ENCODE measurements at regions not wholly inside any gene's neighbourhood (a gene's known extent, or its start where the extent isn't known, plus 50 kb on each side); places are given as distances from the start of the nearest gene placed in this dataset.

GRCh38 chr5:17395106-17395880 lies 102.7 kb upstream of the TAF11L2 start:
- H3K9me3 Mint-ChIP-seq (ENCODE audit: unreplicated experiment), result peaks cover 31% of the 10 kb centered on the region
- ChIA-PET POLR2A (no interaction called here), CTCF (no interaction called here)
- no peaks in the 10 kb centered on the region for H3K36me3 ChIP-seq (ENCODE audit: control insufficient read depth, insufficient read depth, low read length)
- intact Hi-C loops (cut with micrococcal nuclease; ENCODE audit: unreplicated experiment), result no loop called here
- H3K4me3 ChIP-seq (ENCODE audit: low read depth, low read length), result no peak overlapping the region
- H3K36me3 Mint-ChIP-seq (ENCODE audit: insufficient read depth, unreplicated experiment), result no peaks in the 10 kb centered on the region
- H3K9me3 ChIP-seq, result 0 out of 2 replicates have a peak, but pooled peaks cover 3% of the 10 kb centered on the region
- no peak for TF ChIP-seq CTCF (IDR thresholded peaks at IDR 0.05; ENCODE audit: insufficient read depth in 1 of 2, low read depth in 1 of 2, low read length in 1 of 2, severe bottlenecking in 1 of 2, unreplicated experiment in 1 of 2)
- H3K27me3 ChIP-seq (replicated peaks; ENCODE audit: control insufficient read depth, insufficient read depth, low read length), result no peaks in the 10 kb centered on the region
- no peak for DNase-seq
- H3K4me3 Mint-ChIP-seq (ENCODE audit: unreplicated experiment), result no peak overlapping the region
- peaks cover 14% of the 10 kb centered on the region for H3K4me1 Mint-ChIP-seq (ENCODE audit: low read depth, unreplicated experiment)
- H3K27me3 Mint-ChIP-seq (ENCODE audit: insufficient read depth, unreplicated experiment), result no peaks in the 10 kb centered on the region
- no TSS peak for BruUV-seq (replicated peaks)
- peaks cover 3% of the 10 kb centered on the region for H3K4me1 ChIP-seq
- H3K27ac Mint-ChIP-seq (ENCODE audit: unreplicated experiment), result no peak overlapping the region

GRCh38 chr5:17396247-17396646 lies 101.8 kb upstream of the TAF11L2 start:
- H3K4me3 ChIP-seq (ENCODE audit: low read depth, low read length), result no peak overlapping the region
- Mint-ChIP-seq H3K4me1 (ENCODE audit: low read depth, unreplicated experiment) (peaks cover 24% of the 10 kb centered on the region), H3K4me3 (ENCODE audit: unreplicated experiment) (no peak overlapping the region), H3K36me3 (ENCODE audit: insufficient read depth, unreplicated experiment) (no peaks in the 10 kb centered on the region), H3K27ac (ENCODE audit: unreplicated experiment) (no peak overlapping the region), H3K9me3 (ENCODE audit: unreplicated experiment) (peaks cover 23% of the 10 kb centered on the region), H3K27me3 (ENCODE audit: insufficient read depth, unreplicated experiment) (no peaks in the 10 kb centered on the region)
- ChIA-PET CTCF (no interaction called here), POLR2A (no interaction called here)
- H3K4me1 ChIP-seq, result peaks cover 13% of the 10 kb centered on the region
- DNase-seq, result no peak
- H3K9me3 ChIP-seq, result 0 out of 2 replicates have a peak, but pooled peaks cover 3% of the 10 kb centered on the region
- intact Hi-C loops (cut with micrococcal nuclease; ENCODE audit: unreplicated experiment), result no loop called here
- BruUV-seq (replicated peaks), result no TSS peak
- H3K36me3 ChIP-seq (ENCODE audit: control insufficient read depth, insufficient read depth, low read length), result no peaks in the 10 kb centered on the region
- no peaks in the 10 kb centered on the region for H3K27me3 ChIP-seq (replicated peaks; ENCODE audit: control insufficient read depth, insufficient read depth, low read length)
- TF ChIP-seq CTCF (IDR thresholded peaks at IDR 0.05; ENCODE audit: insufficient read depth in 1 of 2, low read depth in 1 of 2, low read length in 1 of 2, severe bottlenecking in 1 of 2, unreplicated experiment in 1 of 2), result no peak

GRCh38 chr5:17398431-17398830 lies 99.6 kb upstream of the TAF11L2 start:
- BruUV-seq (replicated peaks), result no TSS peak
- TF ChIP-seq CTCF (IDR thresholded peaks at IDR 0.05; ENCODE audit: insufficient read depth in 1 of 2, low read depth in 1 of 2, low read length in 1 of 2, severe bottlenecking in 1 of 2, unreplicated experiment in 1 of 2), result no peak
- H3K4me1 ChIP-seq, result peaks cover 28% of the 10 kb centered on the region
- H3K27me3 ChIP-seq (replicated peaks; ENCODE audit: control insufficient read depth, insufficient read depth, low read length), result no peaks in the 10 kb centered on the region
- peaks cover 45% of the 10 kb centered on the region for H3K4me1 Mint-ChIP-seq (ENCODE audit: low read depth, unreplicated experiment)
- no peak for DNase-seq
- no peaks in the 10 kb centered on the region for H3K36me3 Mint-ChIP-seq (ENCODE audit: insufficient read depth, unreplicated experiment)
- CTCF ChIA-PET, result no interaction called here
- POLR2A ChIA-PET, result no interaction called here
- H3K9me3 ChIP-seq, result 0 out of 2 replicates have a peak, but pooled peaks cover 3% of the 10 kb centered on the region
- no peak overlapping the region for H3K4me3 ChIP-seq (ENCODE audit: low read depth, low read length)
- H3K36me3 ChIP-seq (ENCODE audit: control insufficient read depth, insufficient read depth, low read length), result no peaks in the 10 kb centered on the region
- intact Hi-C loops (cut with micrococcal nuclease; ENCODE audit: unreplicated experiment), result no loop called here
- H3K9me3 Mint-ChIP-seq (ENCODE audit: unreplicated experiment), result peaks cover 23% of the 10 kb centered on the region
- H3K27ac Mint-ChIP-seq (ENCODE audit: unreplicated experiment), result no peak overlapping the region
- no peak overlapping the region for H3K4me3 Mint-ChIP-seq (ENCODE audit: unreplicated experiment)
- H3K27me3 Mint-ChIP-seq (ENCODE audit: insufficient read depth, unreplicated experiment), result no peaks in the 10 kb centered on the region
